ENCODE measurements at regions not wholly inside any gene's neighbourhood (a gene's known extent, or its start where the extent isn't known, plus 50 kb on each side); places are given as distances from the start of the nearest gene placed in this dataset.

- peak; percentile 67 for DNase-seq (ENCODE audit: low read depth, low spot score)
Observed at GRCh38 chr2:105455488-105456003, 56.7 kb upstream of the FHL2 start.

- peak; percentile 78 for DNase-seq (ENCODE audit: low read depth, low spot score)
Observed at GRCh38 chr2:105454801-105455485, 56.1 kb upstream of the FHL2 start.

GRCh38 chr2:105451571-105452166 is 52.8 kb upstream of the FHL2 start:
- no peak for DNase-seq (ENCODE audit: low read depth, low spot score)

GRCh38 chr2:105450471-105450870 is 51.6 kb upstream of the FHL2 start:
- no peak for DNase-seq (ENCODE audit: low read depth, low spot score)

- DNase-seq (ENCODE audit: low read depth, low spot score) = no peak
Observed at GRCh38 chr2:105449076-105449475, 50.2 kb upstream of the FHL2 start.
